A549 (cell line): ENCODE measurements at regions not wholly inside any gene's neighbourhood (a gene's known extent, or its start where the extent isn't known, plus 50 kb on each side); places are given as distances from the start of the nearest gene placed in this dataset.

Experiments used
- ATAC-seq, 2 experiments: fragments of 200-7000 bp in 1 of 2; fragments of >200 bp in 1 of 2; cut with Nextera tagmentation in 1 of 2; cut with Tn5 transposase in 1 of 2; 3 replicates each; pipeline versions ENCODE4 v1.8.0 to v1.9.1; 2018 to 2020; ENCODE audit warnings: mild to moderate bottlenecking in 1 of 2, moderate library complexity in 1 of 2
- CTCF ChIA-PET: fragments of 300-600 bp; sonication (Branson Sonifier 250); formaldehyde crosslinking; extraction: SDS; loops from one replicate; lab custom pipeline; 2021; ENCODE audit warnings: antibody characterized with exemption, inconsistent platforms; lab: Yijun Ruan, JAX
- POLR2A ChIA-PET: fragments of 350-600 bp; formaldehyde crosslinking; extraction: SDS; loops from one replicate; lab custom pipeline; 2021; ENCODE audit warnings: antibody characterized with exemption, inconsistent platforms; lab: Yijun Ruan, JAX
- DNase-seq, 2 experiments: peaks; one replicate each; pipeline versions ENCODE4 v3.0.0 to v3.0.0-alpha.2; 2011 to 2016; ENCODE audit warnings: low read depth in 1 of 2, low spot score in 1 of 2
- FAIRE-seq: peaks from 2 replicates; lab custom pipeline; 2011; peaks lifted over from hg19 to GRCh38; lab: Jason Lieb, UNC
- H3K27ac ChIP-seq, 2 experiments: fragments of >200 bp; sonication (Bioruptor Twin); formaldehyde crosslinking; 3 replicates each; pipeline ENCODE4 v1.5.1; 2016 to 2017
- H3K4me1 ChIP-seq: fragments of >200 bp; sonication (Bioruptor Twin); formaldehyde crosslinking; 3 replicates; pipeline ENCODE4 v1.6.1; 2016
- H3K4me2 ChIP-seq: fragments of >200 bp; sonication (Bioruptor Twin); formaldehyde crosslinking; 3 replicates; pipeline ENCODE4 v1.6.1; 2016
- H3K4me3 ChIP-seq: fragments of >200 bp; sonication (Bioruptor Twin); formaldehyde crosslinking; 3 replicates; pipeline ENCODE4 v1.5.1; 2016
- H3K9me3 ChIP-seq: fragments of >200 bp; sonication (Bioruptor Twin); formaldehyde crosslinking; 3 replicates; pipeline ENCODE4 v1.6.1; 2016
- CEBPB ChIP-seq, 2 experiments: fragments of >200 bp in 1 of 2; sonication (Bioruptor Twin) in 1 of 2; formaldehyde crosslinking in 1 of 2; IDR thresholded peaks; 2 replicates each; pipeline ENCODE4 v1.6.1; 2012 to 2016
- E2F6 ChIP-seq: IDR thresholded peaks from 2 replicates; pipeline ENCODE4 v1.6.1; 2012; ENCODE audit warnings: low read depth, borderline replicate concordance
- EHF ChIP-seq: fragments of 250-450 bp; sonication (Bioruptor Pico); IDR thresholded peaks from 2 replicates; pipeline ENCODE4 v1.5.0; 2020; ENCODE audit warnings: mild to moderate bottlenecking
- EHMT2 ChIP-seq: fragments of 200-600 bp; sonication (generic); IDR thresholded peaks from 2 replicates; pipeline ENCODE4 v1.6.1; 2016; ENCODE audit warnings: antibody characterized with exemption, low read depth, mild to moderate bottlenecking, moderate library complexity
- ELK1 ChIP-seq: fragments of 150-350 bp; IDR thresholded peaks from 2 replicates; pipeline ENCODE4 v1.6.1; 2014; ENCODE audit warnings: low read depth, mild to moderate bottlenecking, low read length
- ESRRA ChIP-seq: fragments of 150-350 bp; IDR thresholded peaks from 2 replicates; pipeline ENCODE4 v1.6.1; 2014; ENCODE audit warnings: mild to moderate bottlenecking, low read length, borderline replicate concordance
- FOSB ChIP-seq: fragments of 250-450 bp; sonication (Bioruptor Pico); IDR thresholded peaks from 2 replicates; pipeline ENCODE4 v1.5.0; 2020; ENCODE audit warnings: mild to moderate bottlenecking, moderate library complexity
- HES2 ChIP-seq: fragments of >200 bp; sonication (Bioruptor Twin); formaldehyde crosslinking; IDR thresholded peaks from 2 replicates; pipeline ENCODE4 v1.6.1; 2016
- HOXA7 ChIP-seq: fragments of 250-450 bp; sonication (Bioruptor Pico); IDR thresholded peaks from 2 replicates; pipeline ENCODE4 v1.5.0; 2020; ENCODE audit warnings: mild to moderate bottlenecking, moderate library complexity
- HOXB13 ChIP-seq: fragments of 250-450 bp; sonication (Bioruptor Pico); IDR thresholded peaks from 2 replicates; pipeline ENCODE4 v1.5.0; 2020; ENCODE audit warnings: low read depth, mild to moderate bottlenecking, moderate library complexity
- JUN ChIP-seq, 2 experiments: fragments of >200 bp; sonication (Bioruptor Twin); formaldehyde crosslinking; IDR thresholded peaks; 2 replicates in 1 of 2; 3 replicates in 1 of 2; pipeline ENCODE4 v1.6.1; 2016 to 2017
- KDM1A ChIP-seq: fragments of 200-600 bp; sonication (generic); IDR thresholded peaks from 2 replicates; pipeline ENCODE4 v1.6.1; 2016; ENCODE audit warnings: low read depth, mild to moderate bottlenecking
- KDM5A ChIP-seq: fragments of 200-600 bp; sonication (generic); IDR thresholded peaks from 2 replicates; pipeline ENCODE4 v1.6.1; 2016; ENCODE audit warnings: antibody characterized with exemption, mild to moderate bottlenecking
- MAFK ChIP-seq: fragments of 450-650 bp; IDR thresholded peaks from 2 replicates; pipeline ENCODE4 v1.6.1; 2014; ENCODE audit not compliant: partially characterized antibody
- MYC ChIP-seq: IDR thresholded peaks from 2 replicates; pipeline ENCODE4 v1.6.1; 2012; ENCODE audit warnings: mild to moderate bottlenecking, inconsistent platforms, low read length, improper control_type of control experiment, borderline replicate concordance
- NPAS2 ChIP-seq: fragments of 250-450 bp; sonication (Bioruptor Pico); IDR thresholded peaks from 2 replicates; pipeline ENCODE4 v1.8.0; 2022; ENCODE audit warnings: mild to moderate bottlenecking, moderate library complexity, borderline replicate concordance
- NR3C1 ChIP-seq: fragments of >200 bp; sonication (Bioruptor Twin); formaldehyde crosslinking; IDR thresholded peaks from 3 replicates; pipeline ENCODE4 v1.6.1; 2017
- POLR2A ChIP-seq: IDR thresholded peaks from 2 replicates; pipeline ENCODE4 v1.6.1; 2012; ENCODE audit warnings: mild to moderate bottlenecking, low read length
- RAD21 ChIP-seq, 2 experiments: fragments of >200 bp in 1 of 2; sonication (Bioruptor Twin) in 1 of 2; formaldehyde crosslinking in 1 of 2; IDR thresholded peaks in 1 of 2; conservative IDR thresholded peaks in 1 of 2; 2 replicates in 1 of 2; 3 replicates in 1 of 2; pipeline ENCODE4 v1.6.1; 2012 to 2018; ENCODE audit warnings: inconsistent platforms in 1 of 2
- RARB ChIP-seq: fragments of 250-450 bp; sonication (Bioruptor Pico); IDR thresholded peaks from 2 replicates; pipeline ENCODE4 v1.8.0; 2021; ENCODE audit warnings: mild to moderate bottlenecking, moderate library complexity
- RCOR1 ChIP-seq: fragments of 150-350 bp; IDR thresholded peaks from 2 replicates; pipeline ENCODE4 v1.6.1; 2014; ENCODE audit warnings: antibody characterized with exemption, low read length, low read depth
- SREBF2 ChIP-seq: fragments of 450-650 bp; IDR thresholded peaks from 2 replicates; pipeline ENCODE4 v1.6.1; 2014; ENCODE audit warnings: mild to moderate bottlenecking, moderate library complexity
- USF2 ChIP-seq: fragments of 450-650 bp; IDR thresholded peaks from 2 replicates; pipeline ENCODE4 v1.6.1; 2014; ENCODE audit warnings: antibody characterized with exemption
- ZFP36 ChIP-seq: fragments of 450-650 bp; IDR thresholded peaks from 2 replicates; pipeline ENCODE4 v1.6.1; 2014; ENCODE audit warnings: borderline replicate concordance; ENCODE audit not compliant: partially characterized antibody
- ZSCAN20 ChIP-seq: fragments of 250-450 bp; sonication (Bioruptor Pico); IDR thresholded peaks from 2 replicates; pipeline ENCODE4 v1.8.0; 2022; ENCODE audit warnings: mild to moderate bottlenecking, moderate library complexity
- WGBS: methylation state at CpG from one replicate; pipeline ENCODE4 v1.1.6; 2017; ENCODE audit errors: missing lambda C conversion rate; 5-methylcytosine and 5-hydroxymethylcytosine counted together
- TF ChIP-seq, protein P1 (sequence below): IDR thresholded peaks from 2 replicates; pipeline ENCODE4 v1.6.1; 2012
- TF ChIP-seq, protein P2 (sequence below): fragments of >200 bp; sonication (Bioruptor Twin); formaldehyde crosslinking; IDR thresholded peaks from 3 replicates; pipeline ENCODE4 v1.6.1; 2016

GRCh38 chr6:147009358-147009757 lies 194.9 kb upstream of the STXBP5 start:
- 86% methylated on average over 2 of the region's 2 CpGs for WGBS
- H3K9me3 ChIP-seq: peaks cover 4% of the 10 kb centered on the region; the same call in 1 of the 3 replicates
- H3K4me2 ChIP-seq: no peak overlapping the region
- ChIA-PET CTCF (no interaction called here), POLR2A (no interaction called here)
- H3K27ac ChIP-seq: no peak overlapping the region
- H3K4me1 ChIP-seq: peaks cover 11% of the 10 kb centered on the region; the same call in 2 of the 3 replicates
- TF ChIP-seq, protein P1, sequence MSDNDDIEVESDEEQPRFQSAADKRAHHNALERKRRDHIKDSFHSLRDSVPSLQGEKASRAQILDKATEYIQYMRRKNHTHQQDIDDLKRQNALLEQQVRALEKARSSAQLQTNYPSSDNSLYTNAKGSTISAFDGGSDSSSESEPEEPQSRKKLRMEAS: no peak
- TF ChIP-seq HOXA7 (no peak), RARB (no peak), KDM5A (no peak), ZSCAN20 (CRISPR knock-in tag) (no peak), MAFK (no peak), RCOR1 (no peak), NPAS2 (CRISPR knock-in tag) (no peak), CEBPB (IDR thresholded peaks at IDR 0.05) (no peak), EHMT2 (no peak), FOSB (no peak), SREBF2 (no peak), POLR2A (no peak), KDM1A (no peak)
- TF ChIP-seq, protein P2, sequence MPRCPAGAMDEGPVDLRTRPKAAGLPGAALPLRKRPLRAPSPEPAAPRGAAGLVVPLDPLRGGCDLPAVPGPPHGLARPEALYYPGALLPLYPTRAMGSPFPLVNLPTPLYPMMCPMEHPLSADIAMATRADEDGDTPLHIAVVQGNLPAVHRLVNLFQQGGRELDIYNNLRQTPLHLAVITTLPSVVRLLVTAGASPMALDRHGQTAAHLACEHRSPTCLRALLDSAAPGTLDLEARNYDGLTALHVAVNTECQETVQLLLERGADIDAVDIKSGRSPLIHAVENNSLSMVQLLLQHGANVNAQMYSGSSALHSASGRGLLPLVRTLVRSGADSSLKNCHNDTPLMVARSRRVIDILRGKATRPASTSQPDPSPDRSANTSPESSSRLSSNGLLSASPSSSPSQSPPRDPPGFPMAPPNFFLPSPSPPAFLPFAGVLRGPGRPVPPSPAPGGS: no peak
- DNase-seq: no peak
- FAIRE-seq: no peak
- no peak overlapping the region for H3K4me3 ChIP-seq
- ATAC-seq: no peak

GRCh38 chr6:147015674-147016073 lies 188.5 kb upstream of the STXBP5 start:
- H3K4me1 ChIP-seq: peaks cover 16% of the 10 kb centered on the region; the same call in 2 of the 3 replicates
- WGBS: 97% methylated on average over 5 of the region's 5 CpGs
- H3K4me2 ChIP-seq: no peak overlapping the region
- TF ChIP-seq ZFP36 (no peak), NR3C1 (no peak), POLR2A (no peak), USF2 (no peak), KDM1A (no peak), HES2 (no peak), RCOR1 (no peak), SREBF2 (no peak), MAFK (no peak), KDM5A (no peak), JUN (IDR thresholded peaks at IDR 0.05) (no peak), MYC (no peak), RAD21 (conservative IDR thresholded peaks at IDR 0.05 in 1 of 2, IDR thresholded peaks at IDR 0.05 in 1 of 2) (no peak), ELK1 (no peak), ESRRA (no peak), EHF (CRISPR knock-in tag) (no peak), HOXB13 (CRISPR knock-in tag) (no peak), HOXA7 (no peak), E2F6 (no peak), NPAS2 (CRISPR knock-in tag) (no peak)
- H3K4me3 ChIP-seq: no peak overlapping the region
- ATAC-seq (no peak), FAIRE-seq (no peak), DNase-seq (no peak)
- no peaks in the 10 kb centered on the region for H3K9me3 ChIP-seq
- H3K27ac ChIP-seq: peak overlapping the region in 1 of 2 experiments; percentile 56; a peak in 2 of 6 replicates
- CTCF ChIA-PET: no interaction called here
- POLR2A ChIA-PET: interaction anchor here (0.7 kb wide), 1 partner anchor 24 kb away, joined by 3 read pairs; no protein-coding TSS in a partner anchor
